Esophagus muscularis mucosa (tissue), 4 donors: ENCODE measurements at regions not wholly inside any gene's neighbourhood (a gene's known extent, or its start where the extent isn't known, plus 50 kb on each side); places are given as distances from the start of the nearest gene placed in this dataset.
"Not testable (repeated sequence)": the region's sequence is repeated elsewhere in the genome, so short reads cannot be mapped to it uniquely, and the experiment has no call there.

Source experiments
- CTCF ChIP-seq, 3 experiments: fragments of 200-600 bp in 2 of 3; fragments of 450-650 bp in 1 of 3; sonication (generic) in 2 of 3; IDR thresholded peaks; one replicate each; pipeline ENCODE4 v1.5.1; 2017 to 2019; ENCODE audit warnings: antibody characterized with exemption in 3 of 3, mild to moderate bottlenecking in 2 of 3, moderate library complexity in 1 of 3
- EP300 ChIP-seq: sonication (generic); formaldehyde crosslinking; IDR thresholded peaks from one replicate; pipeline ENCODE4 v1.6.1; 2017; ENCODE audit warnings: antibody characterized with exemption
- POLR2A ChIP-seq: fragments of 450-650 bp; IDR thresholded peaks from one replicate; pipeline ENCODE4 v1.6.1; 2017; ENCODE audit warnings: antibody characterized with exemption, moderate library complexity, mild to moderate bottlenecking, low read depth
- POLR2AphosphoS5 ChIP-seq, 2 donors: sonication (generic); formaldehyde crosslinking; IDR thresholded peaks; one replicate each; pipeline ENCODE4 v1.6.1; 2017; ENCODE audit warnings: antibody characterized with exemption in 2 of 2

DNA sequence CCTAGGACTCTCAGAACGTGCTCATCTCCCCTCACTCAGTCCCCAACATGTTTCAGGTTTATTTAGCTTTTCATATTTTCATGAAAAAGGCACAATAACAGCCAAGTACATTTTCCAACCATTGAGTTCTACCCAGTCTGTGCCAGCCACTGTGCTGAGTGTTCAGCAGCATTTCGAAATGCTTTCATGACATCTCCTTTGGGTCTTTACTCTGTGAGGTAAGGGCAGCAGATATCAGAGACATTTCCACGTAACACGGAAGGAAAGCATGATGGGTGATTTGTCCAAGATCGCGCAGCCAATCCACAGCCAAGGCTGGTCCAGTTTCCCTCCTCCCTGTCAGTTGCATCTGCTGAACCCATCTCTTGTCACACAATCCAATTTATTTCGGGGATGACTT is 192.6 kb upstream of the IRF2BP2 start:
- not testable (repeated sequence) for TF ChIP-seq POLR2A; POLR2AphosphoS5 (IDR thresholded peaks at IDR 0.05); CTCF (IDR thresholded peaks at IDR 0.05); EP300
